CD4-positive, alpha-beta T cell treated with Interleukin-12 subunit alpha and Interleukin-12 subunit beta, for 1 hour (primary cell): ENCODE measurements at regions not wholly inside any gene's neighbourhood (a gene's known extent, or its start where the extent isn't known, plus 50 kb on each side); places are given as distances from the start of the nearest gene placed in this dataset.
"Not testable (repeated sequence)": the region's sequence is repeated elsewhere in the genome, so short reads cannot be mapped to it uniquely, and the experiment has no call there.

Source experiments
- DNase-seq: peaks from one replicate; pipeline ENCODE4 v3.0.0-alpha.2; 2020

- not testable (repeated sequence) for DNase-seq
Observed at GRCh38 chr4:147259271-147259670, 221.6 kb upstream of the EDNRA start.

- no peak for DNase-seq
Observed at GRCh38 chr4:147284256-147284835, 196.6 kb upstream of the EDNRA start.

DNA sequence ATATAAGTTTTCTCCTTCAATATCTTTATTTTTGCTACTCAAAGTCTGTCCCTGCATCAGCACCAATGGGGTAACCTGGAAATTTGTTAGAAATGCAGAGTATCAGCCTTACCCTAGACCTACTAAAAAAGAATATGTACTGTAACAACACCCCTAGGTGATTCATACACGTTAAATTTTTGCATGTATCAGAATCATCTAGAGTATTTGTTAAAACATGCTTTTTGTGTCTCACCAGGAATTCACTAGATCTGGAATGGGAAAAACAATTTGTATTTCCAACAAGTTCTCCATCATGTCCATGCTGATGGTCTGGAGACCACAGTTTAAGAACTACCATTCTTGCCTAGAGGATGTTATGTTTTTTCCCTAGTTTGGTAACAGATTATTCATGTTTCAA lies 196.0 kb upstream of the EDNRA start:
- no peak for DNase-seq

DNA sequence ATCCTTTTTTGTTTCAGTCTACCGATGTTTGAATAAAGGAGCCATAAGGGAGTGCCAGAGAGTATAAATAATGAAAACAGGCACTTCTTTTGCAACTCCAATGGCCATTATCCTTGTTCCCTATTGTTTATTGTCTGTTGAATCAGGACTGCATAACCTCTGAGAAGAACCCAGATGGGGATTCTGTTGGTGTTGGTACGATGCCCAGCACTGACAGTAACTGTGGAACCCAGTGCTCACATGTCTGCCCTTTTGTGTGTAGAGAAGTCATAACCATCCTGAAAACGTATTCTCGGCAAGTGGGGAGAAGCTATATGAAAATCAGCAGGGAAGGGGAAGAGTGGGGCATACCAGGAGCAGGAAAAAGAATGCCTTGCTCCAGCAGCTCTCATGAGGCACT lies 195.1 kb upstream of the EDNRA start:
- no peak for DNase-seq

GRCh38 chr4:147286846-147287587 lies 193.9 kb upstream of the EDNRA start:
- DNase-seq: no peak

DNA sequence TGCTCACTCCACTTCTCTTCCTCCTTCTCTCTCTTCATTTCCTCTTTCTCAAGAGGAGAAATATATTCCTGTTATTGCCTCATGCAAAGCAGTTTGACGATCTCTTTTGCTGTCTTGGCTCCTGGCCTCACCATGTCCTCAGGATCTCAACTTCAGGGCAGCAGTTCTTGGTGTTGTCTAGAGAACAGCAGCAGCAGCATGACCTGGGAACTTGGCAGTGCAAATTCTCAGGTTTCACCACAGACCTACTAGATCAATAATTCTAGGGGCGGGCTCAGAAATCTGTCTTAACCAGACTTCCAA lies 193.4 kb upstream of the EDNRA start:
- no peak for DNase-seq

DNA sequence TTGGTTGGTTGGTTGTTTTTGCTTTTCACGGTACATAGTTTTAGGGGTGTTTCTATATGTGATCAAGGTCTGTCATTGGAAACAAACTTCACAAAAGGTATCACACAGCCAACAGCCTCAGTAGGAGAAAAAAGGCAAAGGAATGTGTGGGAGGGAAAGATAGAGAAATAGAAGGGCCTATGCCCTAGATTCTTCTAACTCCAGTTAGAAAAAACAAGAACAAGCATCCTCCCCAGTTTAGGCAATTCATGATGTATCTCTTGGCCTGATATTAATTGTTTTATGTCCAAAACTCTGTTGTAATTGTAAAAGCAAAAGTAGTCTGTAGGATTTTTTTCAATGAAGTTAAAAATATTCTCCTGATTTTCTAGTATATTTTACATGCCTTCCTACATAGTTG lies 192.4 kb upstream of the EDNRA start:
- DNase-seq: no peak

DNA sequence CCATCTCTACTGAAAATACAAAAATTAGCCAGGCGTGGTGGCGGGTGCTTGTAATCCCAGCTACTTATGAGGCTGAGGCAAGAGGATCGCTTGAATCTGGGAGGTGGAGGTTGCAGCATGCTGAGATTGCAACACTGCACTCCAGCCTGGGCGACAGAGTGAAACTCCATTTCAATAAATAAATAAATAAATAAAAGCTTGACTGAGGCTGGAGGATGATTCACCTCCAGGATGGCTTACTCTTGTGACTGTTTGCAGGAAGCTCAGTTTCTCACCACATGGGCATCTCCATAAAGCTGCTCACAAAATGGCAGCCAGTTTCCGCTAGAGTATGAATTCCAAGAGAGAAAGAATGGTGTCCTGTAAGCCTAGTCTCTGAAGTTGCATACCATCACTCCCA lies 191.7 kb upstream of the EDNRA start:
- no peak for DNase-seq

GRCh38 chr4:147292604-147293313 lies 188.1 kb upstream of the EDNRA start:
- DNase-seq: not testable (repeated sequence)

GRCh38 chr4:147293314-147293677 lies 187.6 kb upstream of the EDNRA start:
- DNase-seq: not testable (repeated sequence)

DNA sequence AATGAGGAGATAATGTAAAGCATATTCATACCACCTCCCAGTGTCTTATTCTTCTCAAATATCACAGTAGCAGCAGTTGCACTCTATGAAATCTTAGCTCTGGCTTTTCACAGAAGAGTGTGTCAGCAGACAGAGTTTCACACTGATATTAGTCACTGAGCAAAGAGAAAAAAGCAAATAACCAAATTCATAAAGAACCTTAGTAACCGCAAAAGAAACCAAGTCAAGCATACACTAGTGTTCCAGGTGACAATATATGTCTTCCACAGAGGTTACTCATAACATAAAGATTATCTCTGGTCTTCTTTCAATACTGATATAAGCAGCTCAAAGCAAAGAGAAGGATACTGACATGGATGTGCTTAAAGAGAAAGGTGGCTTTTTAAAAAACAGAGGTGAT lies 181.7 kb upstream of the EDNRA start:
- no peak for DNase-seq

DNA sequence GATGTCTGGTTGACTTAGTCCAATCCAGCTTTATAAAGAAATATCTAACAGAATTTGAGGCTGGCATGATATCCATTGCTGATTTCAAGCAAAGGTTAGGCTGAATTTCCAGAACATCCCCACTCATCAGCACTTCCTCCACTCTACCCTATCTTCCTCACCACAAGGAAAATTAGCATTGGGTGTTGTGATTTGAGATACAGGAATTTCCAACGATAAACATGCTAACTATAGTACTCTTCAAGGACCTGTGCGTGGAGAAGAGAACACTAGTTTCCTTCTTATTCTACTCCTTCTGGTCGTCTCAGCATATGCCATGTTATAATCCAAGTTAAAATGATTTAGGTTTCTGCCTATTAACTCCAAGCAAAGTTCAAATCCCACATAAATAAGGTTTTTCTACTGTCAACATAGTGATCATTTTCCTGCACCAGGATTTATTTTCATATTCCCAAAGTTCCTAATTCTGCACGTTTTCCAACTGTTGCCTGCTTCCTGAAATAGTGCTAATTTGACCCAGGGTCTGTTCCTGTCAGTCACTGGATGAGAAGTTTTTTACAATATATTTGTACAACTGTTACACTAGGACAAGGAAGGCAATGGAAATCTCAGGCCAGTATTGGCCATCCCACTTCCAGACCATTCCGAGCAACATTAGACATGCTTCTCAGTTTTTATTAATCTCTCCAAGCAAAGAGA lies 177.6 kb upstream of the EDNRA start:
- DNase-seq: no peak

GRCh38 chr4:147303873-147304229 lies 177.0 kb upstream of the EDNRA start:
- DNase-seq: no peak

DNA sequence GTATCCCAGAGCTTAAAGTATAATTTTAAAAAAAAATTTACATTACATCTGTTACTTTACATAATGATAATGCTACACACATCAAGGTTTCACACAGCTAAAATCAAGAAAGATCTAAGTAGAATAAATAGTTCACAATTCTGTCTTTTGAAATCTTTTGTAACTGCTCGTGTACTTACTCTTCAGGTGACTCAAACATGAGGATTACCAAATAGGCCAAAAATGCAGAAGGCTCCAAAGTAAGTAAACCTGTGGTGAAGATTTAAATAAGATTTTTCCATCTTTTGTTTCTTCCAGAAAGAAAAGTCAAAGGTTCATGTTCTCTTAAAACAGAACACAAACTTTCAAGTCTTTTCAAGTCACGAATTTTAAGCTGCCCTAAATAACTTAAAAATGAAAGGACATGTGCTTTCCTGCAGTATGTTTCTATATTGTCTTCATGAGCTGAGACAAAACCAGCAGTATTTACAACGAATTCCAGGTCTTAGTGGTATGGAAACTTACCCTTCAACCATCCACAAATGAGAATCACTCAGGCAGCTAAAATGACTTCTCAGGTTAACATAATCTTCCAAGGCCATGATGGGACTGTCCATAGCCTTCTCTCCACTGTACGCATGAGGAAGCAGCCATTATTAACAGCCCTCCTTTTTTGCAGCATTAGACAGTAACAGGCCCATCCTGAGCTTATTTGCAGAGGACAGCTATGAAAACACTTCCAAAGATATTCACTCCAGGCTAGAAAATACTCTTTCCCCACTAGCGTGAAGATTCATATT lies 172.8 kb upstream of the EDNRA start:
- no peak for DNase-seq

GRCh38 chr4:147309434-147309833 lies 171.5 kb upstream of the EDNRA start:
- no peak for DNase-seq

DNA sequence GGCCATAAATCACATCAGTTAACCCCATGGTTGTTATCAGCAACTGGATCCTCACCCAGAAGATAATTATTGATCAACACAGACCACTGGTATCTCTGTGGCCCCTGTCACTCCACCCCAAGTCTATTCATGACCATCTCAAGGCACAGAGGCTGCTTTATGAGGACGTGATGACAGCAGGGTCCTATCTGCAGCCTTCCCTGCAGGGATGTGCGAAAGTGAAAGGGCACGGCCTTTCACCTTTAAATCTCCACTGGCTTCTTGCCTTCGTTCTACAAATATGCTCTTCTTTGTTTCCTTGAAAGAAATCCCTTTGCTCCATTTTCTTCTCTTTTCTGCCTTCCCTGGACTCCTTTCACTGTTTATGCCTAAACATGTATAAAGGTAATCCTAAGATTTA lies 170.6 kb upstream of the EDNRA start:
- no peak for DNase-seq

DNA sequence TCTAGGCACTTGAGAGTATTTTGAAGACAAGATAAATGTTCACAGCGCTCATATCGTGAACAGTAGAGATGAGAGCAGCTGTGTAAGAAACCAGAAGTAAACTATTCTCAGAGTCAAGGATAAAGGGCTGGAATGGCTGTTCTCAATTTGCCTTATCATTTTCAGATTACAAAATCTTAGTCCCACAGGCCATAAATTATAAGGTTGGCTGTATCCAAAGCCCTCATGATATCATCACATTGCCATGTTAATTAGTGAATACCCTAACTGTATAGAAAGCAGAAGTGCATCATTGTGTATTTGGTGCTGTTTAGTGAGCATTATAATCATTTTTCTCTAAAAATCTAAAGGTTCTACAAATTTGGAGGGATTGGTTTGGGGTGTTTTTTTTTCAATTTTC lies 168.9 kb upstream of the EDNRA start:
- DNase-seq: no peak

DNA sequence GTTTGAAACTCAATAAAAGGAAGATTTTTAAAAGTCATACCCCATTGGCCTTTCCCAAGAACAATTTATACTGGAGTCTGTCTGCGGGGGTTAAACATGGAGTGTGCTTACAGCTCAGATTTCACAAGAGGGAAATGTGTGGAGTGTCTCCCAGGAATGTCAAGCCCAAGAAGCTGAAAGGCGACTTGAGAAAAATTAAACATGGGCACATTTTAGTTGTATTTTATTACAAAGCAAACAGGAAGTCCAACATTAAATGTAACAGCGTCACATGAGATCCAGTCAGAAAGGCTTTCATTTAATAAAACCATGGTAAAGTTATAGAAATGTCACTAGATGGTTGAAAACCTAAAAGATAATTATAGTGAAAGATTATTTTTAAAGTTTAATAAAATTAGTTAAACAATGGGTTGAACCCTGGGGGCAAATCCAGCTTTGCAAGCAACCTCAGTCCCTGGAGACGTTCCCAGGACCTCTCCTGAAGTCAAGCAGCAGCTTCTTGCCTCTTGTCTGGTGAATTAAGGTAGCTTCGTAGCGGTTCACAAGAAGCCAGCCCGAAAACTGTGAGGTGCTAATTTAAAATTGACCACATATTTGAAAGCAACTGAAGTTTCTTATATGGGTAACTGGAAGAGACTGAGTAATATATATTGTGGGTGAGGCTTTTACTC lies 168.4 kb upstream of the EDNRA start:
- no peak for DNase-seq

DNA sequence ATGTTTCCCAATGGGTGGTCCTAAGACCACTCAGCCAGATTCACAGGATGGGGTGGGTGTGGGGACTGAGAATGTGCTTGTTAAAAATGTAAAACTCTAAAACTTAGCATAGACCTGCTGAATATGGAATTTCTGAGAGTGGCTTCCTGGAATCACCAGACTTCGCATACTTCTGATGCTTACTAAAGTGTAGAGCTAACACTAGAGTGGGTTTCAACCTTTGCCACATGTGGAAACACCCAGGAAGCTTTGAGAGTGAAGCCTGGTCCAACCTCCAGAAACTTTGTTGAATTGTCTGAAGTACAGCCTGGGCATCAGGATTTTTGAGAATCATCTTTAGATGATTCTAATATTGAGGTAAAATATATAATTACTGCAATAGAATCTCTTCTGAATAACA lies 167.8 kb upstream of the EDNRA start:
- DNase-seq: no peak

GRCh38 chr4:147318586-147318985 lies 162.3 kb upstream of the EDNRA start:
- no peak for DNase-seq

- DNase-seq: no peak
Observed at GRCh38 chr4:147325571-147325981, 155.3 kb upstream of the EDNRA start.

DNA sequence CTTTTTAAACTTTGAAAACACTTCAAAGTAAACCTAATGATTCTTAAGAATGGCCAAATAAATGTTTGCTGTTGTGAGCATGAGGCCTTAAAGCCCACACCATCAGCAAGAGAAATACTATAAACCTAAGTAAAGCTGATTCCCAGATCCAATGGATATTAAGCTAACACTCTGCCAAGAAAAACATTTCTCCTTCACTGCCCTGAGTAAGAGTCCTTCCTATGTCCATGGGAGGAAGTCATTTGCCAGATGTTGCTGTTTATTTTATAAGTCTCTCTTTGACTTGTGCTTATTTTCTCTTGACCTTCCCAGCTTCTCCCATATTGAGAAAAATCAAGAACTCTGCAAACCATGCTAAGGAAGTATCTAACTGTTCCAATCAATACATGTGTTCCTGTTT lies 154.3 kb upstream of the EDNRA start:
- DNase-seq: no peak

GRCh38 chr4:147327322-147327721 lies 153.6 kb upstream of the EDNRA start:
- DNase-seq: no peak
